ENCODE measurements at regions not wholly inside any gene's neighbourhood (a gene's known extent, or its start where the extent isn't known, plus 50 kb on each side); places are given as distances from the start of the nearest gene placed in this dataset.

DNA sequence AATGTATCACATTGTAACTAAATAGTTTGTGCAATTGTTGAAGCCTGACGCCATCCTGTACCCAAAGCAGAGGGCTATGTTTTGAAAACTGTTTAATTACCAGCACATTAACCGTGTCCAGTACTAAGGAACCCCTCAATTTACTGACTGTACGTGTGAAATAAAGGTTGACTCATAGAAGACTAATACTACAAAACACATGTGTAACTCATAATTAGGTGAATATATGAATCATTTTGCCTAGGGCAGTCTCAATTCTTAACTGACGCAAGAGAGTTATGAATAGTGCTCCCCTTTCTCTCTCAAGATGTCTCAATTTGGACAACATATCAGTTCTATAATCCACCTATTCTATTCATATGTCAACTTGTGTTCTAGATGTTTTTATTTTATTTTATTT lies 558.4 kb downstream of the PRDM9 start:
- Histone ChIP-seq H2AK5ac (ENCODE audit: low read depth, low read length) (no peak overlapping the region), H3K9me3 (ENCODE audit: control insufficient read depth, insufficient read depth, low read length) (peaks cover 8% of the 10 kb centered on the region; the same call in 1 of the 2 replicates), H3K27me3 (ENCODE audit: control insufficient read depth, insufficient read depth, low read length) (no peaks in the 10 kb centered on the region), H3K4ac (ENCODE audit: low read depth, low read length) (no peak overlapping the region), H2BK20ac (ENCODE audit: low read depth, low read length) (no peak overlapping the region), H3K23ac (ENCODE audit: low read depth, low read length) (no peak overlapping the region), H3K9ac (ENCODE audit: low read depth, low read length) (no peak overlapping the region), H2AK9ac (replicated peaks; ENCODE audit: low read depth, low read length, poor library complexity) (no peak overlapping the region), H4K91ac (ENCODE audit: insufficient read depth, low read depth, low read length) (no peak overlapping the region), H3K36me3 (ENCODE audit: control insufficient read depth, insufficient read depth, low read length) (no peaks in the 10 kb centered on the region), H3K4me2 (ENCODE audit: low read depth, low read length) (no peak overlapping the region), H3K4me1 (ENCODE audit: control insufficient read depth, insufficient read depth, low read length) (no peaks in the 10 kb centered on the region), H4K20me1 (ENCODE audit: insufficient read depth, low read length) (no peaks in the 10 kb centered on the region), H3K27ac (ENCODE audit: insufficient read depth, low read length) (no peak overlapping the region), H4K5ac (ENCODE audit: low read depth, low read length) (no peak overlapping the region), H2BK120ac (ENCODE audit: low read depth, low read length) (no peak overlapping the region), H2BK15ac (ENCODE audit: low read depth, low read length) (no peak overlapping the region), H3K56ac (ENCODE audit: extremely low read depth, insufficient read depth, low read length) (no peak overlapping the region), H3K9me1 (ENCODE audit: insufficient read depth, low read length) (no peaks in the 10 kb centered on the region), H3K14ac (replicated peaks; ENCODE audit: low read depth, low read length) (no peak overlapping the region), H3K4me3 (ENCODE audit: insufficient read depth, low read depth, low read length) (no peak overlapping the region), H2AFZ (replicated peaks; ENCODE audit: low read length, poor library complexity) (no peak overlapping the region), H3K18ac (ENCODE audit: low read depth, low read length) (no peak overlapping the region), H3K79me1 (ENCODE audit: low read depth in 1 of 2, low read length in 2 of 2) (no peaks in the 10 kb centered on the region), H4K8ac (ENCODE audit: low read depth in 2 of 2, low read length in 2 of 2) (no peak overlapping the region), H2BK5ac (ENCODE audit: low read depth, low read length, poor library complexity, severe bottlenecking) (no peak overlapping the region)
- no peak for TF ChIP-seq BHLHE40 (IDR thresholded peaks at IDR 0.05; ENCODE audit: low read depth, low read length)
- TF ChIP-seq SMC3 (IDR thresholded peaks at IDR 0.05; ENCODE audit: low read depth, low read length): no peak
- TF ChIP-seq MAFK (IDR thresholded peaks at IDR 0.05; ENCODE audit: low read depth, low read length): no peak
- TF ChIP-seq, protein P1, sequence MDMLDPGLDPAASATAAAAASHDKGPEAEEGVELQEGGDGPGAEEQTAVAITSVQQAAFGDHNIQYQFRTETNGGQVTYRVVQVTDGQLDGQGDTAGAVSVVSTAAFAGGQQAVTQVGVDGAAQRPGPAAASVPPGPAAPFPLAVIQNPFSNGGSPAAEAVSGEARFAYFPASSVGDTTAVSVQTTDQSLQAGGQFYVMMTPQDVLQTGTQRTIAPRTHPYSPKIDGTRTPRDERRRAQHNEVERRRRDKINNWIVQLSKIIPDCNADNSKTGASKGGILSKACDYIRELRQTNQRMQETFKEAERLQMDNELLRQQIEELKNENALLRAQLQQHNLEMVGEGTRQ (IDR thresholded peaks at IDR 0.05; ENCODE audit: low read depth, low read length): no peak
- no peak for TF ChIP-seq CEBPB (IDR thresholded peaks at IDR 0.05; ENCODE audit: low read depth, low read length)
- TF ChIP-seq RAD21 (IDR thresholded peaks at IDR 0.05; ENCODE audit: low read length): no peak
- TF ChIP-seq, protein P2, sequence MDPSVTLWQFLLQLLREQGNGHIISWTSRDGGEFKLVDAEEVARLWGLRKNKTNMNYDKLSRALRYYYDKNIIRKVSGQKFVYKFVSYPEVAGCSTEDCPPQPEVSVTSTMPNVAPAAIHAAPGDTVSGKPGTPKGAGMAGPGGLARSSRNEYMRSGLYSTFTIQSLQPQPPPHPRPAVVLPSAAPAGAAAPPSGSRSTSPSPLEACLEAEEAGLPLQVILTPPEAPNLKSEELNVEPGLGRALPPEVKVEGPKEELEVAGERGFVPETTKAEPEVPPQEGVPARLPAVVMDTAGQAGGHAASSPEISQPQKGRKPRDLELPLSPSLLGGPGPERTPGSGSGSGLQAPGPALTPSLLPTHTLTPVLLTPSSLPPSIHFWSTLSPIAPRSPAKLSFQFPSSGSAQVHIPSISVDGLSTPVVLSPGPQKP (IDR thresholded peaks at IDR 0.05; ENCODE audit: borderline replicate concordance, low read depth, low read length): no peak
- TF ChIP-seq RCOR1 (IDR thresholded peaks at IDR 0.05; ENCODE audit: insufficient replicate concordance, low read length): no peak
- no peak for TF ChIP-seq FOS (IDR thresholded peaks at IDR 0.05; ENCODE audit: low read depth, low read length)
- no peak for TF ChIP-seq MXI1 (IDR thresholded peaks at IDR 0.05; ENCODE audit: borderline replicate concordance, low read depth, low read length)
- TF ChIP-seq RFX5 (IDR thresholded peaks at IDR 0.05; ENCODE audit: low read depth, low read length): no peak
- no peak for TF ChIP-seq MAZ (IDR thresholded peaks at IDR 0.05; ENCODE audit: borderline replicate concordance, low read depth, low read length)
- no peak for TF ChIP-seq NFE2L2 (IDR thresholded peaks at IDR 0.05; ENCODE audit: low read depth, low read length)
- TF ChIP-seq, protein P3, sequence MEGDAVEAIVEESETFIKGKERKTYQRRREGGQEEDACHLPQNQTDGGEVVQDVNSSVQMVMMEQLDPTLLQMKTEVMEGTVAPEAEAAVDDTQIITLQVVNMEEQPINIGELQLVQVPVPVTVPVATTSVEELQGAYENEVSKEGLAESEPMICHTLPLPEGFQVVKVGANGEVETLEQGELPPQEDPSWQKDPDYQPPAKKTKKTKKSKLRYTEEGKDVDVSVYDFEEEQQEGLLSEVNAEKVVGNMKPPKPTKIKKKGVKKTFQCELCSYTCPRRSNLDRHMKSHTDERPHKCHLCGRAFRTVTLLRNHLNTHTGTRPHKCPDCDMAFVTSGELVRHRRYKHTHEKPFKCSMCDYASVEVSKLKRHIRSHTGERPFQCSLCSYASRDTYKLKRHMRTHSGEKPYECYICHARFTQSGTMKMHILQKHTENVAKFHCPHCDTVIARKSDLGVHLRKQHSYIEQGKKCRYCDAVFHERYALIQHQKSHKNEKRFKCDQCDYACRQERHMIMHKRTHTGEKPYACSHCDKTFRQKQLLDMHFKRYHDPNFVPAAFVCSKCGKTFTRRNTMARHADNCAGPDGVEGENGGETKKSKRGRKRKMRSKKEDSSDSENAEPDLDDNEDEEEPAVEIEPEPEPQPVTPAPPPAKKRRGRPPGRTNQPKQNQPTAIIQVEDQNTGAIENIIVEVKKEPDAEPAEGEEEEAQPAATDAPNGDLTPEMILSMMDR (conservative IDR thresholded peaks at IDR 0.05; ENCODE audit: low read depth, low read length): no peak
- TF ChIP-seq CHD1 (IDR thresholded peaks at IDR 0.05; ENCODE audit: low read depth, low read length): no peak
- in situ Hi-C loops (cut with MboI; ENCODE audit: low sequenced_read_pairs): no loop called here
- no peak for ATAC-seq (ENCODE audit: low read depth)
- no peak for DNase-seq
- CTCF ChIA-PET: no interaction called here
- no TSS peak for BruUV-seq (replicated peaks)
- dilution Hi-C loops (cut with HindIII; ENCODE audit: low sequenced_read_pairs, unreplicated experiment): no loop called here
- POLR2A ChIA-PET (ENCODE audit: unreplicated experiment): no interaction called here
- intact Hi-C loops (cut with micrococcal nuclease): no loop called here
- no CpG with 5 or more reads among the region's 4 CpGs for WGBS, 2 experiments (ENCODE audit: extremely low coverage in 2 of 2, insufficient read length in 1 of 2)

Data from IMR-90 (cell line).